ENCODE measurements at regions not wholly inside any gene's neighbourhood (a gene's known extent, or its start where the extent isn't known, plus 50 kb on each side); places are given as distances from the start of the nearest gene placed in this dataset.

- no peak overlapping the region for H3K4me3 ChIP-seq (ENCODE audit: low read depth, low read length)
- H3K4me1 ChIP-seq (ENCODE audit: control insufficient read depth, insufficient read depth, low read length): peaks cover 9% of the 10 kb centered on the region
- no peak overlapping the region for H3K27ac ChIP-seq (ENCODE audit: extremely low read depth, low read depth, low read length)
- H3K9me3 ChIP-seq (ENCODE audit: control insufficient read depth, insufficient read depth, low read depth, low read length): no peaks in the 10 kb centered on the region
- ChIA-PET CTCF (interaction anchor here (1.4 kb wide), 1 partner anchor 183 kb away, joined by 3 read pairs; no protein-coding TSS in a partner anchor), POLR2A (interaction anchor here (0.6 kb wide), 1 partner anchor 16 kb away, joined by 3 read pairs; no protein-coding TSS in a partner anchor)
- no peaks in the 10 kb centered on the region for H3K36me3 ChIP-seq (ENCODE audit: control insufficient read depth in 2 of 2, insufficient read depth in 1 of 2, low read length in 2 of 2)
- TF ChIP-seq KLF16 (tag by site-specific recombination; IDR thresholded peaks at IDR 0.05): no peak
- TF ChIP-seq ZNF792 (tag by site-specific recombination; IDR thresholded peaks at IDR 0.05): no peak
- no peak for TF ChIP-seq KLF10 (tag by site-specific recombination; IDR thresholded peaks at IDR 0.05)
- TF ChIP-seq ZNF169 (tag by site-specific recombination; IDR thresholded peaks at IDR 0.05): no peak
- no peak for TF ChIP-seq PBX3 (CRISPR knock-in tag; IDR thresholded peaks at IDR 0.05)
- TF ChIP-seq ZNF692 (tag by site-specific recombination; IDR thresholded peaks at IDR 0.05): no peak
Observed at GRCh38 chr4:159019356-159019755, 83.5 kb upstream of the RAPGEF2 start.

- H3K4me1 ChIP-seq (ENCODE audit: control insufficient read depth, insufficient read depth, low read length): peaks cover 6% of the 10 kb centered on the region
- H3K4me3 ChIP-seq (ENCODE audit: low read depth, low read length): no peak overlapping the region
- no peaks in the 10 kb centered on the region for H3K36me3 ChIP-seq (ENCODE audit: control insufficient read depth in 2 of 2, insufficient read depth in 1 of 2, low read length in 2 of 2)
- TF ChIP-seq ZNF114 (tag by site-specific recombination; IDR thresholded peaks at IDR 0.05) (no peak), ZBTB26 (tag by site-specific recombination; optimal IDR thresholded peaks at IDR 0.05) (no peak), ZNF518A (tag by site-specific recombination; conservative IDR thresholded peaks at IDR 0.05; ENCODE audit: low read depth) (no peak), AEBP2 (tag by site-specific recombination; IDR thresholded peaks at IDR 0.05; ENCODE audit: borderline replicate concordance) (no peak), TRIM28 (IDR thresholded peaks at IDR 0.05; ENCODE audit: borderline replicate concordance, low read length) (no peak), ZNF2 (tag by site-specific recombination; IDR thresholded peaks at IDR 0.05) (no peak), ZBTB21 (tag by site-specific recombination; IDR thresholded peaks at IDR 0.05) (no peak), ZNF335 (tag by site-specific recombination; conservative IDR thresholded peaks at IDR 0.05) (no peak), ZNF747 (tag by site-specific recombination; IDR thresholded peaks at IDR 0.05) (no peak), ZNF548 (tag by site-specific recombination; IDR thresholded peaks at IDR 0.05) (no peak), ZIC2 (tag by site-specific recombination; IDR thresholded peaks at IDR 0.05) (no peak), ZBTB49 (tag by site-specific recombination; IDR thresholded peaks at IDR 0.05; ENCODE audit: low read depth) (no peak), HOXC10 (CRISPR knock-in tag; IDR thresholded peaks at IDR 0.05) (no peak)
- POLR2A ChIA-PET: no interaction called here
- no peaks in the 10 kb centered on the region for H3K9me3 ChIP-seq (ENCODE audit: control insufficient read depth, insufficient read depth, low read depth, low read length)
- H3K27ac ChIP-seq (ENCODE audit: extremely low read depth, low read depth, low read length): no peak overlapping the region
- CTCF ChIA-PET: no interaction called here
Observed at GRCh38 chr4:159021597-159022385, 81.1 kb upstream of the RAPGEF2 start.
